ENCODE measurements at regions not wholly inside any gene's neighbourhood (a gene's known extent, or its start where the extent isn't known, plus 50 kb on each side); places are given as distances from the start of the nearest gene placed in this dataset.

DNA sequence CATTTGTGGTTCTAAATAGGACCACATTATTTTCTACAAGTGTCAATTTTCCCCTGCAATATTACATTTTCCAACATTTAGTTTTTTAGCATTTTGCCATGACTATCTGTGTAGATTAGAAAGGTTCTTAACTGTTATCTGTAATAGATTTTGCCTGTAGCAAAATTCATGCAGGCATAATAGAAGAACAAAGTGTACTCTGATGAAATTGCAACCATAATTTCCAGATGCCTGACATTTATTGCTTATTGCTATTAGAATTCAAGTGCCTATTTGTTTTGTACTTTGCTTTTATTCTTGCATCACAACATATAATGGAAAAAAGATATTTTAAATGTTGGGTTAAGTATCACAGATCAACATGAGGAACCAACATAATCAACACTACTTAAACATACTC, 337.7 kb downstream of the TOX3 start:
- TF ChIP-seq CTCF (IDR thresholded peaks at IDR 0.05; ENCODE audit: insufficient read depth, low read length) (no peak), POLR2AphosphoS5 (IDR thresholded peaks at IDR 0.05; ENCODE audit: low read depth) (no peak)

Measured in HL-60 (cell line).